GM20000 (cell line): ENCODE measurements at regions not wholly inside any gene's neighbourhood (a gene's known extent, or its start where the extent isn't known, plus 50 kb on each side); places are given as distances from the start of the nearest gene placed in this dataset.

ENCODE experiments used
- DNase-seq: peaks from one replicate; pipeline ENCODE4 v3.0.0; 2012; ENCODE audit warnings: low spot score
- CTCF ChIP-seq: IDR thresholded peaks from 2 replicates; pipeline ENCODE4 v1.5.1; 2012; ENCODE audit warnings: mild to moderate bottlenecking, control low read depth; ENCODE audit errors: extremely low read depth, missing control alignments

GRCh38 chr3:194251007-194251406, 100.1 kb downstream of the CPN2 start:
- no peak for DNase-seq
- no peak for TF ChIP-seq CTCF

GRCh38 chr3:194251461-194251860, 99.7 kb downstream of the CPN2 start:
- TF ChIP-seq CTCF: no peak
- DNase-seq: no peak

DNA sequence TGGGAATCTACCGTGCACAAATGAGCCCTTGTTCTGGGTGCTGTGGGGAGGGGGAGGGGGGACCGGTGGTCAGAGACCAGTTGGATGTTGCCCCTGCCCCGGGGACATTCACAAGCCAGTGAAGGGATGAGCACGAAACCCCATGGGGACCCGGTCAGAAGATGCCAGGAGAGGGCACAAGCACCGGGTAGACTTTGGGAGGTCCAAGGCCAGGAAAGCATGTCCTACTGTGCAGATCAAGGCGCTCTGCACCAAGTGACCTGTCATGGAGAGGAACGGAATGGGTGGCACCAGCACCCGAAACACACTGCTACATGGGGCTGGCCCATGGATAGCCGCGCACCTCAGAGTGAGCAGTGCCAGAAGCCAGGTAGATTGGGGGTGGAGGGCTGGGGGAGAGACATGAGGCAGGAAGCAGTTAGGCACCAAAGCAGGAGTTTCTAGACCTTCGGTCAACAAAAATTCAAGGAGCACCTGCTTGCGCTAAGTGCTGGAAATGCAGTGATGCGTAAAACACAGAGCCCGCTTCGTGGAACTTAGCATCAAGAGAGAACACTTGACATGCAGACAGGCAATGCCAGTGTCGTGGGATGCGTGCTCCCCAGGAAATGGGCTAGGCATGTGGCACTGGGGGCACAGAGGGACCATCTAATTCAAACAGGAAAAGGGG, 99.1 kb downstream of the CPN2 start:
- TF ChIP-seq CTCF: no peak
- DNase-seq: no peak

DNA sequence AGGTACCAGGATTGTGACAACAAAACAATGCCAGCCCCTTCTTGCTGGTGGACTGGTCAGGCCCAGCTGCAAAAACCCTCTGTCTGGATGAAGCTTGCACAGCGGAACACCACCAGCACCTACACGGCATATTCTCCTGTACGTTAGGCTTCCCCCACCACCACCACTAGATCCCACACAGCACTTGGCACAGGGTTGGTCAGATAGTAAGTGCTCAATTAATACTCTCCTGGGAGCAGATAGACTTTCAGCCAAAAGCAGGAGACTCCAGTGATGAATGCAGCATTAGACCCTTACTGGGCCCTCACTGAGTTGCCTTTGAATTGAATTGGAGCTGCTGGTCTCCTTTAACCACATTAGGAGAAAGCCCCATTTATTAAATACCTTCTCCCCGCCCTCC, 97.9 kb downstream of the CPN2 start:
- TF ChIP-seq CTCF: no peak
- no peak for DNase-seq

GRCh38 chr3:194254040-194254439, 97.1 kb downstream of the CPN2 start:
- DNase-seq: no peak
- no peak for TF ChIP-seq CTCF

DNA sequence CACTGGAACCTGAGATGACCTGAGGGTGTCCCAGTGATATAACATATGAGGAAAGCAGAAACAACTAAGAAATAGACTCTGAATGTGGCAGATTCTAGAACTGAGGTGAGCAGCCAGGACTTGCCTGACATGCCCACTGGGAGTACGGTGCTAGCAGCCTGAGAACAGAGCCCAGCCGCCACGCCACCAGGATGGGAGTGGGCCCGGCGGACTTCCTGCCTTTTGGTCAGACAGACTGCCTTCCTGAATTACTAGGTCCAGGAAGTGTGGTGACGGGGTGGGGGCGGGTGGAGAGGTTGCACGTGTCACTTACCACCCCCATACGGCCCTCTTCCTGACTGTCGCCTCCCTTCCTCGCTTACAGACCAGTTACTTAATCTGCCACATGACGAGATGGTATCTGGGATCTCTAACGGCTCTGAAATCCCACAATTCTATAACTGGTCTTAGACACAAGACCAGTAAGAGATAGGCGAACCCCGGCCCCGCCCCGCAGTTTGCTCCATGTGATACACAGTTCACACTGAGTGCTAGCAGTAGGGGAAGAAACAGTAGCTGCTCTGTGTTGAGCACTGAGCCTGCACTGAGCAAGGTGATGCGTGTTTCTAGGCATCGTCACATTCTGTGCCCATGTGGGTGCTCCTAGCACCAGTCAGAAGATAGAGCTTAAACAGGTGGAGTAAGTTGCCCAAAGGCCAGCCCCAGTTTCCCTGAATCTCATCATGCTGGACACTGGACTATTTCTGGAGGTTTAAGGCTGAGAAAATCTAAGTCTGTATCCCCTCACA, 95.7 kb downstream of the CPN2 start:
- TF ChIP-seq CTCF: no peak
- peak; percentile 51 for DNase-seq
